NCI-H2107 treated with DMSO at 0.1 percent for 48 hours (cell line): ENCODE measurements at regions not wholly inside any gene's neighbourhood (a gene's known extent, or its start where the extent isn't known, plus 50 kb on each side); places are given as distances from the start of the nearest gene placed in this dataset.
"Not testable (repeated sequence)": the region's sequence is repeated elsewhere in the genome, so short reads cannot be mapped to it uniquely, and the experiment has no call there.

Experiments
- DNase-seq: peaks from one replicate; lab custom pipeline; 2025; ENCODE audit not compliant: unreplicated experiment; lab: John Stamatoyannopoulos, UW

DNA sequence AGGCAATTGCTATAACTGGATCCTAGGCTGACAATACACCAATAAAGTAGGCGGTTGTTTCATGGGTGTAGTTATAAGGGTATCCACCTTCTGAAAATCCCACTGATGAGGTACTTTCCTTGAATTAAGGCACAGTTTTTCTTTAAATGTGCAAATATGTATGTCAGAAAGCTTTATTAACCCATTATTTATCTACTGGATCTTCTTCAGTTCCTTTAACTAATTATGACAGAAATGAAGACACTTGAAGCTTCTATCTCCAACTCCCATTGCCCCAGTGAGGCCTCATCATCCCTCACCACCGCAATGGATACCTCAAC, 159.6 kb upstream of the KLF3 start:
- no peak for DNase-seq

DNA sequence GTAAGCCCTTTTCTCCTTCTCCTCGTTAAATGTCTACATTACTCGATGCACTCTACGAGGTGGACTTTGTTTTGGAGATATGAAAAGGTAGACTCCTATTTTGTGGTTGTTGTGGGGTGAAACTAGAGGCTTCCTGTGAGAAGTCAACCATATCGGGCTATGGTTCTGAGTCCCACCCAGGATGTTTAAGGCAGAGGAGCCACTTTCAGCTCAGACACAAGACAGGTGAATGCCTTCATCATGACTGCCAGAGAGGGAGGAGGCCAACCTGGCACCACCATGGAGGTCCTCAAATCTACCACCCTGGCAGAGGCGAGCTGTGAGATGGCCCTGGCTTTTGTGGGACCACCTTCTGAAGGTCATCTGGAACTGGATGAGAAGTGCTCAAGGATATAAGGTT, 154.4 kb upstream of the KLF3 start:
- no peak for DNase-seq

DNA sequence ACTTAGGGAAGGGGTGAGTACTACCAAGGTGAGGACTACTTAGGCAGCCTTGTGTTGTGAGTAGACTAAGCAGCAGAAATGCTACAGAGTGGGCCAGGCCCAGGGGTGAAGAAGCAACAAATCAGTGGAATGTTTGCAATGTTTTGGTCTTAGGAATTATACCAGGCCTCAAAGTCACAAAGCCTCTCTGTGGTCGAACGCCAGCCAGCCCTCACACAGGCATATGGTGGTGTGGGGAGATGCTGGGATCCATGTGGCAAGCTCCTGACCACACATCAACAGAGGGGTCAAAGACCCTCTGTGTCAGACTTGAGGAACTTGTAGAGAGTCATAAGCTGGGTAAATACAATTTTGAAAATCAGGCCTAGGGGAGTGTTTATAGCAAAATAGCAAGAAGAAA, 153.8 kb upstream of the KLF3 start:
- no peak for DNase-seq

- DNase-seq, result no peak
Measured at GRCh38 chr4:38511702-38512101, 152.3 kb upstream of the KLF3 start.

- peak; percentile 52 for DNase-seq
Measured at GRCh38 chr4:38512840-38513239, 151.2 kb upstream of the KLF3 start.

- no peak for DNase-seq
Measured at GRCh38 chr4:38514465-38515146, 149.4 kb upstream of the KLF3 start.

DNA sequence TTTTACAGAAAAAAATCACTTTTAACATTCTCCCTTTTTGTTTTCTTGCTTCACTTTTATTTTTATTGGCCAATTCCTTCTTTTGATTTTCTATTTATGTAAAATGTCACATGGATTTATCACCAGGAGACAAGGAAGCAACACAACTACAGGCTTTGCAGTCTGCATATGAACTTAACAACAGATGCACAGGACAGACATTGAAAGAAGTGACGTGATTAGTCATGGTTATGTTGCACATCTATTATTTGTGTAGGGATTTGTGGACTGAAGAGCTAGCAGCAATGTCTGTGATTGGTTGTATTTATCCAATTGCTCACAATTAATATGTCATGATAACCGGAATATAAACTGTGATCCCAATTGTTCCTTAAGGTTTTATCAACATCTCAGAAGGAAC, 147.8 kb upstream of the KLF3 start:
- no peak for DNase-seq

GRCh38 chr4:38519666-38520065, 144.3 kb upstream of the KLF3 start:
- DNase-seq, result no peak

DNA sequence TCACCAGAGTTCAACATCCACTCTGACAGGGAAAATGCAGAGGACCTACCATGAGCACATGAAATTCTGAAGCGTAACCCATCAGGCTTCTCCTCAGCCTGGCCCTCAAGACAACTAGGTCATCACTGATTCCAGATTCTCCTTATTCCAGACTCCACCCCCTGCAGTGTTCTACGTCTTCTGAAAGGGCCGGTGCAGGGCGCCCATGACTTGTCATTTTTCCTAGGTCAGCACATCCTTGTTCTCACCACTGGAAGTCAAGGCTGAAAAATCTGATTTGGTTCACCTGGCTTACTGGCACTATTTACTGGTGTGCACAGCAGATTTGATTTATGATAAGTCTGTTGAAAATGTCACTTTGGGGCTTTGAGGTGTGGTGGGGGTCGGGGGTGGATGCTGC, 140.9 kb upstream of the KLF3 start:
- DNase-seq, result no peak

- no peak for DNase-seq
Measured at GRCh38 chr4:38523524-38524448, 140.2 kb upstream of the KLF3 start.

- peak; percentile 57 for DNase-seq
Measured at GRCh38 chr4:38526412-38526811, 137.6 kb upstream of the KLF3 start.

GRCh38 chr4:38529189-38530115, 134.5 kb upstream of the KLF3 start:
- peak; percentile 49 for DNase-seq

DNA sequence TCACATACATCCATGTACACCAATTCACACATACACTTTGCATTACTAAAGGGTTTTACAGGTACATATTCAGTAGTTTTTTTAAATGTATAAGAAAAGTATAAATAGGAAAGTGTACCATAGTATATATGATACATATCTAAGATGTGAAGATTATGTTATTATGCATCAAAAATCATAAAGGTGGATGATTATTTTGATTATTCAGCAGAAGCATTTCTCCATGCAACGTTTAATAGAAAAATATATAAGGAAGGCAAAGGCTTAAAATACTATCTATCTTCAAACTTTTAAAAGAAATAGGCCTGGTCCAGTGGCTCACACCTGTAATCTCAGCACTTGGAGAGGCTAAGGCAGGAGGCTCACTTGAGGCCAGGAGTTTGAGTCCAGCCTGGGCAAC, 133.5 kb upstream of the KLF3 start:
- DNase-seq, result no peak

GRCh38 chr4:38531141-38531727, 132.8 kb upstream of the KLF3 start:
- DNase-seq, result peak; percentile 63

DNA sequence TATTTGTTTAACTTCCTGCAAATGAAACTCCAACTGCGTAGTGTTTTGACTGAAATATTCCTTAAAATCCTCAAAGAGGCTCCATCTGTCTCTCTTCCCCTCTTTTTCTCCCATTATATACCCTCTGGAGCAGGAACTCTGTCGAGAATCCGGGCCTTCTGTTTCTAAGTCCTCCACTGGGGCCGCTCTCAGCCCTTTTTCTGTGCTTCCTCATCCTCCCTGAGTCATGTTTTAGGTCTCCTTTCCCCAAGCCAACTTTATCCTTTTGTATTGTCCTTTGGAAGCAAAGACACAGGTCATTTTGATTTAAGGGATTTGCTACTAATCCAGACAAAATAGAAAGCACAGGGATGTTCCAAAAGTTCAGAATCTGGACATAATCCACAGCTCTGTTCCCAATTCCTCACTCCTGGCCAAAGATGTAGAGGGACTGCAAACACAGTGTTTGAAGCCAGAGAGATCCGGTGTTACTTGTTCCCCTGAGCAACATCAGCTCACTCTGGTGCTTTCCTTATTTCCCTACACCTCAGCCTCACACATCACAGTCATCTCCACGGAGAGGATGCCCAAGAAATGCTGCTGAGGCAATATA, 131.0 kb upstream of the KLF3 start:
- DNase-seq, result no peak

DNA sequence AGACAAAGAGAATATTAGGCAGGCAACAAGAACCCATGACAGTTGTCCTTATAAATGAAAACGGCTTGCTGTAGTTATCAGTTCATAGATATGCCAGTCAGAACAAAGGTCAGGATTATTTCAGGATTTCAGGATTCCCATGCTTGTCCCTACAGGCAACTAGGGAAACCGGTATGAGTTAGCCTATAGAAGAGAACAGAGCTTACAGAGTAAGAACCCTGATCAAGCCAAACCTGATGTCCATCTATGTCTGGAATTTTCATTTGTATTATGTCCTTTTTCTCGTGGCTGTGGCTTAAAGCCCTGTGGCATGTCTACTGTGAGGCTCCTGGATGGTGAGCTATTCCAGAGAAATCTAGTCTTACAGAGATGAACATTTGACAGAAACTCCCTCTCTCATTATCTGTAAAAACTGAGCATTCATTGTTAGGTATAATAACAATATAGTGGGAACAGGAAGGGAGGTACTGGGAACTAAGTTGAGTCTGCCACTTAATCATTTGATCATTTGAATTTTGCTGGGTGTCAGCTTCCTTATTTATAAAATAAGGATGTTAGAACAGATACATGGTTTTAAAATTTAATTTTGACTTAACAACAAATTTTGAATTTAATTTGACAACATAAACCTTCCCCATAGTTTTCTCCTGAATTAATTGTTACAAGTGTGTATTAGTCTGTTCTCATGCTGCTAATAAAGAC, 129.5 kb upstream of the KLF3 start:
- no peak for DNase-seq

DNA sequence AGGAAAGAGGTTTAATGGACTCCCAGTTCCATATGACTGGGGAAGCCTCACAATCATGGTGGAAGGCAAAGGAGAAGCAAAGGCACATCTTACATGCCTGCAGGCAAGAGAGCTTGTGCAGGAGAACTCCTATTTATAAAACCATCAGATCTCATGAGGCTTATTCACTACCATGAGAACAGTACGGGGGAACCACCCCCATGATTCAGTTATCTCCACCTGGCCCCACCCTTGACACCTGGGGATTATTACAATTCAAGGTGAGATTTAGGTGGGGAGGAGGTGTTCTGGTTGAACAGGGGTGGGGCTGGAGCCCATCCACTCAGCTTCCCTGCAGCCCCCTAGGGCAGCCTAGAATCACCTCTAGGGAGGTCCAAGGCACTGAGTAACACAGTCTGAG, 128.9 kb upstream of the KLF3 start:
- not testable (repeated sequence) for DNase-seq

- DNase-seq, result no peak
Measured at GRCh38 chr4:38535717-38536116, 128.3 kb upstream of the KLF3 start.

- DNase-seq, result no peak
Measured at GRCh38 chr4:38536716-38537115, 127.3 kb upstream of the KLF3 start.

GRCh38 chr4:38537666-38538065, 126.3 kb upstream of the KLF3 start:
- DNase-seq, result no peak
